VCaP (cell line): ENCODE measurements at regions not wholly inside any gene's neighbourhood (a gene's known extent, or its start where the extent isn't known, plus 50 kb on each side); places are given as distances from the start of the nearest gene placed in this dataset.

Source experiments
- H3K27ac ChIP-seq: fragments of 450-650 bp; 2 replicates; pipeline ENCODE4 v1.5.1; 2017
- TF ChIP-seq, protein P1 (sequence below): fragments of 450-650 bp; conservative IDR thresholded peaks from 2 replicates; pipeline ENCODE4 v1.5.1; 2017; ENCODE audit warnings: mild to moderate bottlenecking, moderate library complexity

DNA sequence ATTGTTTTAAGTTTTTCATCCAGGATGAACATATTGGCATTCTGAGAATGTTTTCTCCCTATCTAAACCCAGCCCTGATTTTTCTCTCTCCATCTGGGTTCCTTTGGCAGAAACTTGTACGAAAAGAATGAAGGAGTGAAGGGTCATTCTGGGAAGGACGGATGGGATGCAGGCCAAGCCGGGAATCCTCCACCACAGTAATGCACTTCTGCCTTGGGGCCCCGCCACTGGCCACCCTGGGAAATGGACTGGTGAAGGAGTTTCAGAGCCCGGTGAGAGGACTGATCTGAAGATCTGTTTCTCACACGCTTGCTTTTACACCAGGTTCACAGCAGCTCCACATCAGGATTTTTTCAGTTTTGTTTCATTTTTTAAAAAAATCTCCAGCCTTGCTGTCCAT is 554.8 kb downstream of the BNC2 start:
- H3K27ac ChIP-seq, result no peak overlapping the region
- TF ChIP-seq, protein P1, sequence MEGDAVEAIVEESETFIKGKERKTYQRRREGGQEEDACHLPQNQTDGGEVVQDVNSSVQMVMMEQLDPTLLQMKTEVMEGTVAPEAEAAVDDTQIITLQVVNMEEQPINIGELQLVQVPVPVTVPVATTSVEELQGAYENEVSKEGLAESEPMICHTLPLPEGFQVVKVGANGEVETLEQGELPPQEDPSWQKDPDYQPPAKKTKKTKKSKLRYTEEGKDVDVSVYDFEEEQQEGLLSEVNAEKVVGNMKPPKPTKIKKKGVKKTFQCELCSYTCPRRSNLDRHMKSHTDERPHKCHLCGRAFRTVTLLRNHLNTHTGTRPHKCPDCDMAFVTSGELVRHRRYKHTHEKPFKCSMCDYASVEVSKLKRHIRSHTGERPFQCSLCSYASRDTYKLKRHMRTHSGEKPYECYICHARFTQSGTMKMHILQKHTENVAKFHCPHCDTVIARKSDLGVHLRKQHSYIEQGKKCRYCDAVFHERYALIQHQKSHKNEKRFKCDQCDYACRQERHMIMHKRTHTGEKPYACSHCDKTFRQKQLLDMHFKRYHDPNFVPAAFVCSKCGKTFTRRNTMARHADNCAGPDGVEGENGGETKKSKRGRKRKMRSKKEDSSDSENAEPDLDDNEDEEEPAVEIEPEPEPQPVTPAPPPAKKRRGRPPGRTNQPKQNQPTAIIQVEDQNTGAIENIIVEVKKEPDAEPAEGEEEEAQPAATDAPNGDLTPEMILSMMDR, result no peak

GRCh38 chr9:16316456-16316855 is 554.0 kb downstream of the BNC2 start:
- H3K27ac ChIP-seq, result no peak overlapping the region

GRCh38 chr9:16316911-16317817 is 553.3 kb downstream of the BNC2 start:
- TF ChIP-seq, protein P1, result no peak
- no peak overlapping the region for H3K27ac ChIP-seq

More at GRCh38 chr9:16316456-16316855, 554.0 kb downstream of the BNC2 start:
- TF ChIP-seq, protein P1, result no peak

GRCh38 chr9:16318516-16319060 is 551.9 kb downstream of the BNC2 start:
- no peak overlapping the region for H3K27ac ChIP-seq
- TF ChIP-seq, protein P1, result no peak

DNA sequence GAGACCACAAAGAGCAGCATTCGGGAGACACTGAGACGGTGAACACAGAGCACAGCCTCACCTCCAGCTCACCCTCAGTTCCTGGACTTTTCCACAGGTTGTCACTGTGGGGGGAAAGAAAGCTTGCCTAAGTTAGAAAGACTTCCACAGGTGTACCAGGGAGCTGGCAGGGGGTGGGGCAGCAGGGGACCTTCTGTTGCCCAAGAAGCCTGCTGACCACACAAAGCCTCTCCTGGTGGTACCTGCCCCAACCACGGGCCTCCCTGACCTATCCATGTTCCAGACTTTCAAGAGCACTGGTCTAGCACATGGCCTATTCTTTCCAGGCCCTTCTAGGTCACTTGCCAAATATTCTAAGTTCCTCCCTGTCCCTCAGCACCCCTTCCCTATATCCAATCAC is 550.8 kb downstream of the BNC2 start:
- TF ChIP-seq, protein P1, result no peak
- no peak overlapping the region for H3K27ac ChIP-seq

GRCh38 chr9:16320338-16320902 is 550.0 kb downstream of the BNC2 start:
- no peak overlapping the region for H3K27ac ChIP-seq
- TF ChIP-seq, protein P1, result no peak

DNA sequence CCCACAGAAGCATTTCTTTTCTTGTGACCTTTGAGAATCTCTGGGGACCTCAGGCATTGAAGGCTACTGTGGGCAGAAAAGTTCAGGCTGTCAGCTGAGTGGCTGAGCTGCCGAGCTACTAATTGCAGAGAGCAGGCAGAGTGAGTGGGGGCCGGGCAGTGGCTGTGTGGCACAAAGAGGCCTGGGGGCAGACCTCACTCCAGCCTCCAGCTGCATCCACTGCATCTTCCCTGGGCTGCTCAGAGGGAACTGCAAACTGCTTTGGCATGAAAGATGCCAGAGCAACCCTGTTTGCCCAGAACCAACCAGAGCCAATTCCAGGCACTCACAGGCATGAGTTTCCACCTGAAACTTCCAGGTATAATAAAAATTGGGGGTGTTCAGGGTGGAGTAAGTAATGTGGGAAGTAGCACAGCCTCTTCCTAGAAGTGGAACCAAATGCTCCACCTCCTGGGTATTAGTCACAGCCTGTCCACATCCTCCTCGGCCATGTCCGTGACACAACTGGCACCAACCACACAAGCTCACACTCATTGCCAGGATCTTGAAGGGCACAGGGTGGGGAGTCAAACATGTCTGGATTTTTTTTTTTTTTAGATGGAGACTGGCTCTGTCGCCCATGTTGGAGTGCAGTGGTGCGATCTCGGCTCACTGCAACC is 548.9 kb downstream of the BNC2 start:
- no peak overlapping the region for H3K27ac ChIP-seq
- TF ChIP-seq, protein P1, result no peak
